WI38 (cell line): ENCODE measurements at regions not wholly inside any gene's neighbourhood (a gene's known extent, or its start where the extent isn't known, plus 50 kb on each side); places are given as distances from the start of the nearest gene placed in this dataset.

Experiments
- H3K4me3 ChIP-seq: 2 replicates; pipeline ENCODE4 v1.5.1; 2011; ENCODE audit warnings: low read depth, mild to moderate bottlenecking, control low read depth, low read length
- TF ChIP-seq, protein P1 (sequence below): IDR thresholded peaks from 2 replicates; pipeline ENCODE4 v1.5.1; 2012; ENCODE audit warnings: low read depth, mild to moderate bottlenecking, control low read depth, low read length

DNA sequence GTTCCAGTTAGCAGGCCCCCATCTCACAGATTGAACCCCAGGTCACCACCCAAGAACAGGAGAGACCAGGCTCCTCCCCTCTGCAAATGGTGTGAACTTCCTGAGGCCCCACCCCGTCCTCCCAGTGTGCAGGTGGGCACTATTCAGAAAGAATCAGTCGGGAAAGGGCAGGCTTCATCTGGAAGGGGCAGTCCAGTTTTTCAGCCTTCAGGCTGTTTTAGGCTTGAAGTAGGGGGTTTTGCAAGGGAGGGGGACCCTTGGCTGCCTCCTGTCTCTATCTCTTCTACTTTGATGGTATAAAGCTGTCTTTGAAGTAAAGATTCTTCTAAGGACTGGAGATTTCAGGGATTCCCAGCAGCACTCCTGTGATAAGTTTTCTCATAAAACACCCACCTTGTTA, 267.6 kb downstream of the RND3 start:
- no peak overlapping the region for H3K4me3 ChIP-seq
- TF ChIP-seq, protein P1, sequence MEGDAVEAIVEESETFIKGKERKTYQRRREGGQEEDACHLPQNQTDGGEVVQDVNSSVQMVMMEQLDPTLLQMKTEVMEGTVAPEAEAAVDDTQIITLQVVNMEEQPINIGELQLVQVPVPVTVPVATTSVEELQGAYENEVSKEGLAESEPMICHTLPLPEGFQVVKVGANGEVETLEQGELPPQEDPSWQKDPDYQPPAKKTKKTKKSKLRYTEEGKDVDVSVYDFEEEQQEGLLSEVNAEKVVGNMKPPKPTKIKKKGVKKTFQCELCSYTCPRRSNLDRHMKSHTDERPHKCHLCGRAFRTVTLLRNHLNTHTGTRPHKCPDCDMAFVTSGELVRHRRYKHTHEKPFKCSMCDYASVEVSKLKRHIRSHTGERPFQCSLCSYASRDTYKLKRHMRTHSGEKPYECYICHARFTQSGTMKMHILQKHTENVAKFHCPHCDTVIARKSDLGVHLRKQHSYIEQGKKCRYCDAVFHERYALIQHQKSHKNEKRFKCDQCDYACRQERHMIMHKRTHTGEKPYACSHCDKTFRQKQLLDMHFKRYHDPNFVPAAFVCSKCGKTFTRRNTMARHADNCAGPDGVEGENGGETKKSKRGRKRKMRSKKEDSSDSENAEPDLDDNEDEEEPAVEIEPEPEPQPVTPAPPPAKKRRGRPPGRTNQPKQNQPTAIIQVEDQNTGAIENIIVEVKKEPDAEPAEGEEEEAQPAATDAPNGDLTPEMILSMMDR: no peak

DNA sequence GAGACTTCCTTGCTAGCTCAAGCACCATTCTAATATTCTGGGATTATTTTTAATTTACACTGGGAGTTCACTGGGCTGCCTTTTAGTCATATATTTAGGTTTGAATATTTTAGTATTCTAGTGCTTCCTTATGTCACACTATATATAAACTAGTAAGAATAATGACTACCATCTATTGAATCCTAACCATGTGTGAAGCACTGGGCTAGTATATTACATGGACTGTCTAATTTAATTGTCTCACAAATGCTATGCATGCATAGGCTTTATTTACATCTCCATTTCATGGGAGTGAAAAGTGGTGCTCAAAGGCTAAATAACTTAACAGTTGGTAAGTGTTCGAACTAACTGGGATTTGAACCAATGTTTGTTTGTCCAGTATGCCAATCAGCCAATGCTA, 272.4 kb downstream of the RND3 start:
- H3K4me3 ChIP-seq: no peak overlapping the region
- TF ChIP-seq, protein P1: no peak

DNA sequence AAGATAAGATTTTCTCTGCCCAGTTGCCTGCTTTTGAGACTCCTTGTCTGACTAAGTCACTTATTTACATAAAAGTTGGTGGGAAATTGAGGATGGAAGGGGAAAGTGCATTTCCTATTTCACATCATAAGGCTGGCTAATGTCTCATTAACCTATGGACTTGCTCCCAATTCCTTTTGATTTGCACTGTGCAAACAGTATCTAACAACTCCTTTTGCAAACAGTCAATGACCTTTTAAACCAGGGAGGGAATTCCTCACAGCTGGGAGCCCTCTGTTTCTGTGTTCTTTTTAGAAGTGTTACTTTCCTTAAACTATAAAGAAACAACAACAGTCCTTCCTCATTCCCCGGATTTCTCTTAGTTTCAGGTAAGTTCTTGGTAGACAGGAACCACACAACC, 272.8 kb downstream of the RND3 start:
- TF ChIP-seq, protein P1: no peak

DNA sequence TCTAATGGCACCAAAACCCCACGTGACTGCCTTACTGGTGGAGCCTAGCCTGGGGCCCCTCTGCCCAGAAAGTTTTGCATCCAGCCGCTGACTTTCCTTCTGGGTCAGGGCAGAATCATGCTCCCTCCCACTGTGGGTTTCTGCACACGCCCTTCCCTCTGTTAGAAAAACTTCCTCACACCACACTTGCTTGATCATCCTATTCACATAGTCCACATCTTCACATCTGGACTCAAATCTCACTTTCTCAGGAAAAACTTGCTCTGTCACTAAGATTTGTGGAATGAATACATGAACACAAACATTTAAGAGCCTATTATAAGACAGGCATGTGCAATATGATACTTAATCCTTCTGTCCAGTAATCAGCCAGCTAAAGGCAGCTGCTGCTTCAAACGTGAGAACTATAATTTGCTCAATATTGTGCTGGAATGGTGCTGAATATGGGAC, 274.7 kb downstream of the RND3 start:
- no peak overlapping the region for H3K4me3 ChIP-seq
- TF ChIP-seq, protein P1: no peak

More for the DNA sequence above, 272.8 kb downstream of the RND3 start:
- H3K4me3 ChIP-seq: no peak overlapping the region

DNA sequence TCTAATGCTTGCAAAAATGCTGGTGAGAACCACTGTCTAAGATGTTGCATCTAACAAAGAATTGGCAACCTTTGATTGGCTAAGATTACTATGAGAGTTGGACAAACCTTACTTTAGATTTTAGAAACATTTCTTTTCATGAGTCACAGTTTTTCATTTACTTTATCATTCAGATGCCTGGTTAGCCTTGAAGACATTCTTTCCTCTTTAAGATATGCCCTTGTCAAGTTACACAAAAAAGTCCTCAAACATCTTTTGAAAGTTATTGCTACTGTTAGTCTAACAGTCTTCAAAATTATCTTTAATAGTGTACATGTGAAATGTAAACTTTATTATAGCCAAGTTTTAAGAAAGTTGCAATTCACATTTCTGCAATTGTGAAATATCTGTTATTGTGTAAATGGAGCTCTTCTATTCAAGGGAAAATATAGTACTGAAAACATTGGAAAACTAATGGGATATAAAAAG, 276.3 kb downstream of the RND3 start:
- TF ChIP-seq, protein P1: no peak
- no peak overlapping the region for H3K4me3 ChIP-seq

DNA sequence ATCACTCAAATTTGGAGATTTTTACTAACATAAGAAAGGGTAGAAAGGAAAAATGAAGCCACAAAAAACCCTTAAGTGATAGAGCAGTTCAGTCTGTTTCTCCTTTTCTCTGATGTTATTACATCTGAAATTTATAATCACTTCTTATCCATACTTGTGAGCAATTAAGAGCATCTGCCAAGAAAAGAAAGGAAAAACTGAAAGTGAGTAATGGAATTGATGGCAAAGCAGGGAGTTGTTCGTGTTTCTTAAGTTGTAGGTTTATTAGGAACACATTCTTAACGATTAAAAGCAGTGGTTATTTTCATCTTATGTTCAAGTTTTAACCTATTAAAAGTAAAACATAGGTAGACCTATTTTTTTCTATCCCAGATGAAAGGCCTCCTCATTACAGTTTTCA, 277.7 kb downstream of the RND3 start:
- TF ChIP-seq, protein P1: no peak
- H3K4me3 ChIP-seq: no peak overlapping the region

DNA sequence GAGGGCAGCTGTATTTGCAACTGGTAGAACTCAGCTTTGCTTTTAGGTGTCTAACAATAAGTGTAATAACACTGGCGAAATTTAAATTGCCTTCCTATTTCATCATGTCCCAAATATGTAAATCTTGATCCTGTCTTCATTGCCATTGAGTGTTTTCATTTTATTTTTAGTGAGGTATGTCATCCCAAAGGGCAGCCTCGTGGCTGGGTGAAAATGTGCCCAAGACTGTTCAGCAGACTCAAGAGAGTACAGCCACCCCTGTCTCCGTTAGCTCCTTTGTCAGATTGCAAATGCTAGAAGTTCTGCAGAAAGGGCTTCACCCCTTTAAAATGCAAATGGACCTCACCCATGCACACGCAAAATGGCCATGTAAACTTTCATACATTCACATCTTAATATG, 278.8 kb downstream of the RND3 start:
- TF ChIP-seq, protein P1: no peak

More for the DNA sequence above, 278.8 kb downstream of the RND3 start:
- H3K4me3 ChIP-seq: no peak overlapping the region
